ENCODE measurements at regions not wholly inside any gene's neighbourhood (a gene's known extent, or its start where the extent isn't known, plus 50 kb on each side); places are given as distances from the start of the nearest gene placed in this dataset.
A peak's percentile ranks its signal among the peaks of the same experiment; 100 is the strongest.

GRCh38 chr4:129968778-129969177, 872.8 kb downstream of the C4orf33 start:
- Mint-ChIP-seq H3K27me3 (ENCODE audit: unreplicated experiment) (no peaks in the 10 kb centered on the region), H3K27ac (ENCODE audit: unreplicated experiment) (no peak overlapping the region)
- no peak for DNase-seq (ENCODE audit: extremely low spot score, unreplicated experiment)

GRCh38 chr4:129970801-129971200, 874.8 kb downstream of the C4orf33 start:
- Mint-ChIP-seq H3K9me3 (ENCODE audit: unreplicated experiment) (peaks cover 4% of the 10 kb centered on the region), H3K4me1 (ENCODE audit: unreplicated experiment) (peaks cover 8% of the 10 kb centered on the region), H3K36me3 (ENCODE audit: unreplicated experiment) (no peaks in the 10 kb centered on the region), H3K4me3 (ENCODE audit: unreplicated experiment) (no peak overlapping the region), H3K27ac (ENCODE audit: unreplicated experiment) (no peak overlapping the region), H3K27me3 (ENCODE audit: unreplicated experiment) (no peaks in the 10 kb centered on the region)
- DNase-seq (ENCODE audit: extremely low spot score, unreplicated experiment) = no peak
- TF ChIP-seq, protein P1, sequence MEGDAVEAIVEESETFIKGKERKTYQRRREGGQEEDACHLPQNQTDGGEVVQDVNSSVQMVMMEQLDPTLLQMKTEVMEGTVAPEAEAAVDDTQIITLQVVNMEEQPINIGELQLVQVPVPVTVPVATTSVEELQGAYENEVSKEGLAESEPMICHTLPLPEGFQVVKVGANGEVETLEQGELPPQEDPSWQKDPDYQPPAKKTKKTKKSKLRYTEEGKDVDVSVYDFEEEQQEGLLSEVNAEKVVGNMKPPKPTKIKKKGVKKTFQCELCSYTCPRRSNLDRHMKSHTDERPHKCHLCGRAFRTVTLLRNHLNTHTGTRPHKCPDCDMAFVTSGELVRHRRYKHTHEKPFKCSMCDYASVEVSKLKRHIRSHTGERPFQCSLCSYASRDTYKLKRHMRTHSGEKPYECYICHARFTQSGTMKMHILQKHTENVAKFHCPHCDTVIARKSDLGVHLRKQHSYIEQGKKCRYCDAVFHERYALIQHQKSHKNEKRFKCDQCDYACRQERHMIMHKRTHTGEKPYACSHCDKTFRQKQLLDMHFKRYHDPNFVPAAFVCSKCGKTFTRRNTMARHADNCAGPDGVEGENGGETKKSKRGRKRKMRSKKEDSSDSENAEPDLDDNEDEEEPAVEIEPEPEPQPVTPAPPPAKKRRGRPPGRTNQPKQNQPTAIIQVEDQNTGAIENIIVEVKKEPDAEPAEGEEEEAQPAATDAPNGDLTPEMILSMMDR (IDR thresholded peaks at IDR 0.05) = no peak

More at GRCh38 chr4:129968778-129969177, 872.8 kb downstream of the C4orf33 start:
- Mint-ChIP-seq H3K9me3 (ENCODE audit: unreplicated experiment) (peaks cover 4% of the 10 kb centered on the region), H3K4me1 (ENCODE audit: unreplicated experiment) (peaks cover 6% of the 10 kb centered on the region), H3K4me3 (ENCODE audit: unreplicated experiment) (no peak overlapping the region), H3K36me3 (ENCODE audit: unreplicated experiment) (no peaks in the 10 kb centered on the region)
- TF ChIP-seq, protein P1 (IDR thresholded peaks at IDR 0.05) = no peak

GRCh38 chr4:129971419-129971818, 875.5 kb downstream of the C4orf33 start:
- Mint-ChIP-seq H3K27ac (ENCODE audit: unreplicated experiment) (no peak overlapping the region), H3K4me1 (ENCODE audit: unreplicated experiment) (peaks cover 12% of the 10 kb centered on the region), H3K9me3 (ENCODE audit: unreplicated experiment) (peaks cover 4% of the 10 kb centered on the region), H3K27me3 (ENCODE audit: unreplicated experiment) (no peaks in the 10 kb centered on the region), H3K36me3 (ENCODE audit: unreplicated experiment) (no peaks in the 10 kb centered on the region), H3K4me3 (ENCODE audit: unreplicated experiment) (no peak overlapping the region)
- DNase-seq (ENCODE audit: extremely low spot score, unreplicated experiment) = no peak
- TF ChIP-seq, protein P1 (IDR thresholded peaks at IDR 0.05) = no peak

DNA sequence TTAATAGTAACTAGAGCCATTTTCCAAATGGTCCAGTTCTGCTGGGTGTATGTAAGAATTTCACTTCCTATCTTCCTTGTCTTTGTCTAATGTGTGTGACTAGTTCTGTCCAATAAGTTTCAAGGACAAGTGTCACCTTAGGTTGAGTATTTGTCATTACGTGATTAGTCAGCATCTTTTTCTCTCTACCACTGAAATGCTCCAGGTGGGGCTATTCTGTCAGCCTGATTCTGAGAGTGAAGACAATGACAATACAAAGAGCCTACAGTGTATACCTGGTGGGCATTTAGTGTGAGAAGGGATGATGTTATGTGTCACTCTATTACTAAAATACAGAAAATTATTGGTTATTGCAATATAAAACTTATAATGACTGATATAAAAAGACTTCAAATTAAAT, 876.3 kb downstream of the C4orf33 start:
- TF ChIP-seq, protein P1 (IDR thresholded peaks at IDR 0.05) = peak; percentile 14
- no peak overlapping the region for H3K4me3 Mint-ChIP-seq (ENCODE audit: unreplicated experiment)
- peaks cover 4% of the 10 kb centered on the region for H3K9me3 Mint-ChIP-seq (ENCODE audit: unreplicated experiment)
- H3K4me1 Mint-ChIP-seq (ENCODE audit: unreplicated experiment) = peaks cover 13% of the 10 kb centered on the region
- no peak for DNase-seq (ENCODE audit: extremely low spot score, unreplicated experiment)
- no peaks in the 10 kb centered on the region for H3K27me3 Mint-ChIP-seq (ENCODE audit: unreplicated experiment)
- H3K36me3 Mint-ChIP-seq (ENCODE audit: unreplicated experiment) = no peaks in the 10 kb centered on the region
- H3K27ac Mint-ChIP-seq (ENCODE audit: unreplicated experiment) = no peak overlapping the region

- no peak overlapping the region for H3K27ac Mint-ChIP-seq (ENCODE audit: unreplicated experiment)
- H3K9me3 Mint-ChIP-seq (ENCODE audit: unreplicated experiment) = no peaks in the 10 kb centered on the region
- no peak for DNase-seq (ENCODE audit: extremely low spot score, unreplicated experiment)
- no peak overlapping the region for H3K4me3 Mint-ChIP-seq (ENCODE audit: unreplicated experiment)
- no peaks in the 10 kb centered on the region for H3K27me3 Mint-ChIP-seq (ENCODE audit: unreplicated experiment)
- TF ChIP-seq, protein P1 (IDR thresholded peaks at IDR 0.05) = no peak
- no peaks in the 10 kb centered on the region for H3K36me3 Mint-ChIP-seq (ENCODE audit: unreplicated experiment)
- peaks cover 13% of the 10 kb centered on the region for H3K4me1 Mint-ChIP-seq (ENCODE audit: unreplicated experiment)
These were observed 878.8 kb downstream of the C4orf33 start for GRCh38 chr4:129974730-129975129.
